ENCODE measurements at regions not wholly inside any gene's neighbourhood (a gene's known extent, or its start where the extent isn't known, plus 50 kb on each side); places are given as distances from the start of the nearest gene placed in this dataset.

- FAIRE-seq (no peak), DNase-seq (ENCODE audit: extremely low read depth in 1 of 4, low spot score in 3 of 4) (no peak), ATAC-seq (no peak)
- no peaks in the 10 kb centered on the region for H4K20me1 ChIP-seq (replicated peaks; ENCODE audit: control insufficient read depth, insufficient read depth, low read length)
- H3K9ac ChIP-seq (ENCODE audit: insufficient read depth in 1 of 2, low read depth in 2 of 2, low read length in 2 of 2), result no peak overlapping the region
- H3K9me3 ChIP-seq (replicated peaks; ENCODE audit: control insufficient read depth, insufficient read depth, low read depth, low read length), result no peaks in the 10 kb centered on the region
- no peak overlapping the region for H3K4me2 ChIP-seq (ENCODE audit: insufficient read depth, low read length)
- no peaks in the 10 kb centered on the region for H3K36me3 ChIP-seq (ENCODE audit: control insufficient read depth, insufficient read depth, low read length)
- CTCF ChIA-PET (ENCODE audit: low intra/inter-chr PET ratio), result no interaction called here
- H3K79me2 ChIP-seq (ENCODE audit: control insufficient read depth, insufficient read depth, low read length), result no peaks in the 10 kb centered on the region
- POLR2A ChIA-PET, result interaction anchor here (0.7 to 1.4 kb wide), 2 partner anchors 10 to 42 kb away, joined by 3 read pairs; no protein-coding TSS in a partner anchor
- WGBS (ENCODE audit: insufficient coverage, low coverage, missing lambda C conversion rate), result 22% methylated on average over 1 of the region's 1 CpG
- in situ Hi-C loops (cut with MboI) (no loop called here), intact Hi-C loops (cut with micrococcal nuclease) (loop anchor here (5.0 kb wide), 1 partner anchor 228 kb away; no protein-coding TSS in a partner anchor)
- H3K27ac ChIP-seq (ENCODE audit: extremely low read depth, low read depth, low read length), result no peak overlapping the region
- no peak overlapping the region for H2AFZ ChIP-seq (ENCODE audit: low read depth, low read length)
- no peaks in the 10 kb centered on the region for H3K4me1 ChIP-seq (replicated peaks in 1 of 2; ENCODE audit: control insufficient read depth in 2 of 2, insufficient read depth in 2 of 2, low read length in 2 of 2)
- TF ChIP-seq BCOR (IDR thresholded peaks at IDR 0.05) (no peak), ZNF586 (CRISPR knock-in tag; conservative IDR thresholded peaks at IDR 0.05) (no peak), HMG20A (CRISPR knock-in tag; conservative IDR thresholded peaks at IDR 0.05) (no peak), PHF20 (IDR thresholded peaks at IDR 0.05; ENCODE audit: partially characterized antibody) (no peak), ZKSCAN8 (CRISPR knock-in tag; IDR thresholded peaks at IDR 0.05) (no peak), KLF10 (CRISPR knock-in tag; IDR thresholded peaks at IDR 0.05) (no peak), ZKSCAN3 (CRISPR knock-in tag; IDR thresholded peaks at IDR 0.05) (no peak), ZNF57 (CRISPR knock-in tag; IDR thresholded peaks at IDR 0.05) (no peak), CHD4 (IDR thresholded peaks at IDR 0.05; ENCODE audit: insufficient read depth, insufficient replicate concordance, low read depth, low read length, poor library complexity, severe bottlenecking) (no peak), PYGO2 (tag; IDR thresholded peaks at IDR 0.05) (no peak), RUNX1 (IDR thresholded peaks at IDR 0.05; ENCODE audit: low read depth) (no peak)
- TF ChIP-seq, protein P1, sequence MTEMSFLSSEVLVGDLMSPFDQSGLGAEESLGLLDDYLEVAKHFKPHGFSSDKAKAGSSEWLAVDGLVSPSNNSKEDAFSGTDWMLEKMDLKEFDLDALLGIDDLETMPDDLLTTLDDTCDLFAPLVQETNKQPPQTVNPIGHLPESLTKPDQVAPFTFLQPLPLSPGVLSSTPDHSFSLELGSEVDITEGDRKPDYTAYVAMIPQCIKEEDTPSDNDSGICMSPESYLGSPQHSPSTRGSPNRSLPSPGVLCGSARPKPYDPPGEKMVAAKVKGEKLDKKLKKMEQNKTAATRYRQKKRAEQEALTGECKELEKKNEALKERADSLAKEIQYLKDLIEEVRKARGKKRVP (CRISPR knock-in tag; IDR thresholded peaks at IDR 0.05), result no peak
- no TSS peak for BruUV-seq (replicated peaks)
- H3K9me1 ChIP-seq (ENCODE audit: control insufficient read depth, insufficient read depth, low read length), result no peaks in the 10 kb centered on the region
- H3K27me3 ChIP-seq (ENCODE audit: control insufficient read depth in 2 of 2, insufficient read depth in 2 of 2, low read length in 2 of 2), result no peaks in the 10 kb centered on the region
- H3K4me3 ChIP-seq, result no peak overlapping the region
These were observed 53.0 kb upstream of the CABCOCO1 start for GRCh38 chr10:61609701-61610100.

Data from K562 (cell line).